T-helper 2 cell (primary cell): ENCODE measurements at regions not wholly inside any gene's neighbourhood (a gene's known extent, or its start where the extent isn't known, plus 50 kb on each side); places are given as distances from the start of the nearest gene placed in this dataset.
"Not testable (repeated sequence)": the region's sequence is repeated elsewhere in the genome, so short reads cannot be mapped to it uniquely, and the experiment has no call there.

Experiments used
- DNase-seq, 5 experiments: peaks; one replicate each; pipeline versions ENCODE4 v3.0.0 to v3.0.0-alpha.2; 2012 to 2022

DNA sequence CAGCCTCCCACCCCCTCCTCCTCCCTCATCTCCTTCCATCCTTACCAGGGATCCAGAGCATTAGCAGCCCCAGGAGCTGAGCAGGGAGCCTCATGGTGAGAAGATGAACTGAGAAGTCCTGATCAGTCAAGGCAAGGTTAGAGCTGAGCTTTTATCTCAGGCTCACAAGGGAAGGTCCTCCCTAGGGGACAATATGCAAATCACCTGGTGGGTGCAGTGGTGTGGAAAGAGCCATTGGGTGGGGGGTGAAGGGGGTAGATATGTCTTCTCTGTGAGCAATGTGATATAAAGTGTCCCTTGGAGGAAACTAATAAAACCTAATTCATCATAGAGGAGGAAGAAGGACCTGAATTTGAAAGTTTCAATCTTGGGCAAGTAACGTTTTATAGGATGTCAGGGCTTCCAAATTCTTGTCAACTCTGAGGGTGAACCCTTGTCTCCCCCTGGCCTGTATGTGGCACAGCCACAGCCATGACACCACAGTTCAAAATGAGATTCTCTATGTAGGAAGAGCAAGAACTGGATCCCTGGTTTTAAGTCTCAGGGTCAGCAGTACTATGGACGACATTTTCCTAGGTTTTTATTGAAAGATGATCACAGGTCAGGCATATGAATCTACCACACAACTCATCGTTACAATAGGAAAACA, 543.5 kb downstream of the RPIA start:
- not testable (repeated sequence) for DNase-seq

- not testable (repeated sequence) for DNase-seq
Measured at GRCh38 chr2:89236832-89237450, 545.5 kb downstream of the RPIA start.

DNA sequence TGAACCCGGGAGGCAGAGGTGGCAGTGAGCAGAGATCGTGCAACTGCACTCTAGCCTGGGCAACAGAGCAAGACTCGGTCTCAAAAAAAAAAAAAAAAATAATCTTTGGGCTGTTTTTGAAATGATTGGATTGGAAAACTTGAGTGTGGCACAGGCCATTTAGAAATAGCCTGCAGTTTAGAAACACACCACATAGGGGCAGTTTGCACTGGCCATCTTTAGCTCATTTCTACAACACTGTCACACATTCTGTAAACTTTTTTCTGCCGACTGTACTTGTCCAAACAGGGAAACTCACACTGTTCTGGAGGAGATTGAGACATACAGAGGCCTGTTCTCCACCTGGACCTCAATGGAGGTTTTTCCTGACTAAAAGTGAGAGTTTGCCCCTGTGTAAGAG, 546.3 kb downstream of the RPIA start:
- not testable (repeated sequence) for DNase-seq

- DNase-seq = not testable (repeated sequence)
Measured at GRCh38 chr2:89243114-89243700, 551.7 kb downstream of the RPIA start.

DNA sequence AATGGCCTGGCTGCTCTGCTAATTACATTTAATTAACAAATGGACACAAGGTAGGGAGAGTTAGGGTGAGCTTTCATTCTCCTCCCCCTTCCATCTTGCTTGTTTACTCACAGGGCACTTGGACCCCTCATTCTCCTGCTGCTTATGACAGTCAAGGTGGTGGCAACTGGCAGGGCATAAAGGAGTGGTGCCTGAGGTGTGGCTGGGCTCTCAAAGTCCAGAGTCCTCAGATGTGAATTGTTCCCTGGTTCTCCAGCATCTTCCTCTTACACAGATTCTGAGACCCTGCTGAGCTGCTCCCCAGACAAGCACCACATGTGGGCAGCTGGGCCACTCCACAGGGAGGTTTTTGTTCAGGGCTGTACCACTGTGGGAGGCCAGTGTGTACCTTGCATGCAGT, 552.9 kb downstream of the RPIA start:
- DNase-seq = not testable (repeated sequence)

- DNase-seq = not testable (repeated sequence)
Measured at GRCh38 chr2:89245478-89245877, 554.0 kb downstream of the RPIA start.

DNA sequence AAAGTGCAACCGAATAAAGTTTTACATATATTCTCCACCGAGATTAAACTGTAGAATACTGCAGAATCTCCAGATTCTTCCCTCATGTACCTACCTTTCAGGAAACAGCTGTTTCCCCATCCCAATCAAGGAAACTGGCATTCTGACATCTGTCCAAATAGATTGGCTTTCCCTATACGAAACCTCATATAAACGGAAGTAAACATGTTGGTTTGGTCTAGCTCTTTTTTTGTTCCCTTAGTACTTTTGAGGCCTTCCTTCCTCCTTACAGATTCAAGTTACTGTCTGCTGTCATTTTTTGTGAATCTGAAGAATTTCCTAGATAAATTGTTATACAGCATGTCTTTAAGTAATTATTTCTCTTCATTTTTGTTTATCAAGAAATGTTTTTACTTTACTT, 554.6 kb downstream of the RPIA start:
- not testable (repeated sequence) for DNase-seq

DNA sequence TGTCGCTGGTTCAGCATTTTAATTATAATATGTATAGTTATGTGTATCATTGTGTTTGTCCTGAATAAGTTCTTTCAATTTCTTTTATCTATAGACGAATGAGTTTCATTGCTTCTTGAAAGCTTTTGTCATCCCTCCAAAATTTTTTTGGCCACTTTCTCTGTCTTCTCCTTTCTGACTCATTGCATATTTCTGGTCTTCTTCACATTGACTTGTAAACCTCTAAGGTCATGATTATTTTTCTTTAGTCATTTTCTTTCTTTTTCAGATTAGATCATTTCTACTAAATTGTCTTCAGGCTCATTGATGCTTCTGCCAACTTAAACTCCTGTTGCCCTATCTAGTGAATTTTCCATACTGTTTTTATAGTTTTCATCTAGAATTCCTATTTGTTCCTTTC, 555.1 kb downstream of the RPIA start:
- not testable (repeated sequence) for DNase-seq

DNA sequence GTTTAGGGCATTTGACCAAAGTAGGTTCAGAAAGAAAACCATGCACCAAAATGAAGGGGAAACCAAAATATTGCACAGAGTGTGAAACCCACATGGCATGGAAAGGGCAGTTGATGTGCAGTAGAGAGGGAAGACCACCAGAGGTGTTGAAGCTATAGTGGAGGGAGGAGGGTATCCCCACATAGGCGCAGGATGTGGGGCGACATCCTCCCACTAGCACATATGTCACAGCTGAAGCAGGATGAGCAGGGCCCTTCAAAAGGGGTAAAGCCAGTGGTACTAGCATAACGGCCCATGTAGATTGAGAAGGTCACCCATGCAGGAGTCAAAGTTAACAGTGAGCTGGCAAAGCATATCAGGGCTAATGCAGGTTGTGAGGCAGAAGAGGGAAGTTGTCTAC, 563.5 kb downstream of the RPIA start:
- not testable (repeated sequence) for DNase-seq

- not testable (repeated sequence) for DNase-seq
Measured at GRCh38 chr2:89273443-89273842, 582.0 kb downstream of the RPIA start.

DNA sequence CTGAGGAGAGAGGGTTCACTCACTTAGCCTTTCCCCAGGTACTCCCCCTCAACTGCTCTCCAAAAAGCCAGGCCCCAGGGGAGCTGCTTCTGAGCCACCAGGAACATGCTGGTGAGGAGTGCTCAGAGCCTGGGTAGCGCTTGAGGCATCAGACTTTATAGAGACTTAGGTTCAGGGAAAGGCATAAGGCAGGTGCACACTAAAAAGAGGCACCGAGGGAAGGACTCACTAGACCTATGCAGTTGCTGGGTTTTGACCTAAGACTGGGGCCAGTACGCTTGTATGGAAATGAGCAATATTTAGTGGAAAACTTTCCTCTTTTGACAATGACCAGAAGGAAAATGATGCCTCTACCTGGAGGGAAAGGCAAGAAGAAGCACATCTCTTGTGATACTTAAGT, 589.1 kb downstream of the RPIA start:
- DNase-seq = not testable (repeated sequence)

GRCh38 chr2:89286448-89287080, 595.1 kb downstream of the RPIA start:
- DNase-seq = not testable (repeated sequence)

- not testable (repeated sequence) for DNase-seq
Measured at GRCh38 chr2:89287084-89287483, 595.6 kb downstream of the RPIA start.

- DNase-seq = not testable (repeated sequence)
Measured at GRCh38 chr2:89291717-89292298, 600.3 kb downstream of the RPIA start.

- DNase-seq = not testable (repeated sequence)
Measured at GRCh38 chr2:89293399-89293798, 601.9 kb downstream of the RPIA start.

GRCh38 chr2:89294335-89294734, 602.9 kb downstream of the RPIA start:
- DNase-seq = not testable (repeated sequence)

DNA sequence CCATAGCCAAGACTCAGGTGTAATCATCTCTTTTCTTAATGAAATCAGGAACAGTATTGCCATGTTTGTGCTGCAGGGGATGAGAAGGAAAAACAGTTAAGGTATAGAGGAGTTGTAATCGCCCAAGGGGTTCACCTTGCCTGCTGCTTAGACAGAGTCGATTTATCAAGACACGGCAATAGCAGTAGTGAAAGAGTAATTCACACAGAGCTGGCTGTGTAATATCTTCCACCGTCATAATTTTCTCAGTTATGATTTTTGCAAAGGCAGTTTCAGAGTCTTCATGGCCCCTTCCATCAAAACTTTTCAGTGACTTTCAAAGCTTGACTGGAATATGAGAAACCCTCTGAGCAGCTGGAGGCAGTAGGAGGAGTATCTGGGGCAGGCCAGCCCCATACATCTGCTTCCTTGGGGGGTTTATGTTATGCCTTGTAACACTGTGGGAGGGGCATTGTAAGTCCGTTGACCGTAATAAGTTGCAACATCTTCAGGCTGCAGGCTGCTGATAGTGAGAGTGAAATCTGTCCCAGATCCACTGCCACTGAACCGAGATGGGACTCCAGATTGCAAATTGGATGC, 605.4 kb downstream of the RPIA start:
- not testable (repeated sequence) for DNase-seq

GRCh38 chr2:89299196-89299595, 607.7 kb downstream of the RPIA start:
- DNase-seq = not testable (repeated sequence)

DNA sequence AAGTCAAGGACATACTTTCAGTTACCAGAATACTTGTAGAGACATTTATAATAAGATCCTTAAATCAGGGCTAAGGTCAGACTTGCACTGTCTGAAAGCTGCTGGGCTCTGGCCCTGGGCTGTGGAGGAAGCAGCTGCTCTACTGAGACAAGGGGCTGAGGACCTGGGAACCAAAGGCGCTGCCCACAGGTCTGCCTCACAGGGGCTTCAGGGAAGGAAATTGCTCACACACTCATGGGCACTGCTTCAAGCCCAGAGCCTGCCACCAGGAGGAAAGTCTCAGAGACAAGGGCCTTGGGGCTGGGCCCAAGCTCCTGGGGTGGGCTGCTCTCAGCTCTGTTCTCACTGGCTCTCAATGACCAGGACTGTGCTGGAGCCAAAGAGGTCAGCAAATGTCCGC, 614.1 kb downstream of the RPIA start:
- not testable (repeated sequence) for DNase-seq

DNA sequence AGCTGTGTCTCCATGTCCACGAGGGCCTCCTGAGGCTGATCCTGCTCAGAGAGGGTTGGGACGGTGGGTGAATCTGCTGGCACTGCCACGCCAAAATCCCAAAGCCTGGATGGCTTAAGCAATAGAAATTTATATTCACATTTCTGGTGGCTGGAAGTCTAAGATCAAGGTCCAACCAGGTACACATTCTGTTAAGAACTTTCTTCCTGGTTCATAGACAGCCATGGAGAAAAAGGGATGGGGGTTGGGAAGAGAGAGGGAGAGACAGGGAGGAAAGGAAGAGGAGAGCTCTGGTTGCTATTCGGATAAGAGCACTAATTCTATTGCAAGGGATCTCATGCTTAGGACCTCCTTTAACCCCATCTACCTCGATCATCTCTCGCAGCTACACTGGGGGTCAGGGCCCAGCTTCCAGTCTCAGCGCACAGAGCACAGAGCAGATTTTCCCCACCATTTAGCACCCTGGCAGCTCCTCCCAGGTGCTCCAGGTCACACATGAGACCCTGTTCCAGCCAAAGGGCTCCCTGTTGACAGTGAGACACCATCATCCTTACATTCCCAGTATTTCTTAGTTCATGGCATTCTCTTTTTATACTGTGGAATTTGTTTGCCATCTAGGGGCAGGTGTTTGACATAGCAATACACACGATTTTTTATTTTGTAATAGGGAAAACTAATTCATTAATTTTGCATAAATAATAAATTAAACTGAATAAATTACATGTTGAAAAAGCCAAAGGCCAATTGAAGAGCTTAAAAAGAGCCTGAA, 615.6 kb downstream of the RPIA start:
- DNase-seq = not testable (repeated sequence)

DNA sequence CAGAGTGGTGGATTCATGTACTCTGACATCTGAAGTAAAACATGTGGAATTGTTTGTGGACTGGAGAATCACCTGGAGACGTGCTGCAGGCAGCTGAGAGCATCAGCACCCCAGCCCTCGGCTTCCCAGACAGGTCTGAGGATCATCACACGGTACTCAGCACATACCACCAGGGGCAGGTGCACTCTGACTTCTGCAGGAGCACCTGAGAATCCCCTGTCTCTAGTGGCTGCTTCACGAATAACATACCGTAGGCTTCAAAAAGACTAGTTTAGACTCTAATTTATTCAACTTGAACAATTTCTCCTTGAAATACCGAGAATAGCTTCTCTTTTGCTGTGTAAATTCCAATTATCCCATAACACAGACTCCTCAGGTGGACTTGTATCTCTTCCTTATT, 627.5 kb downstream of the RPIA start:
- DNase-seq = not testable (repeated sequence)

DNA sequence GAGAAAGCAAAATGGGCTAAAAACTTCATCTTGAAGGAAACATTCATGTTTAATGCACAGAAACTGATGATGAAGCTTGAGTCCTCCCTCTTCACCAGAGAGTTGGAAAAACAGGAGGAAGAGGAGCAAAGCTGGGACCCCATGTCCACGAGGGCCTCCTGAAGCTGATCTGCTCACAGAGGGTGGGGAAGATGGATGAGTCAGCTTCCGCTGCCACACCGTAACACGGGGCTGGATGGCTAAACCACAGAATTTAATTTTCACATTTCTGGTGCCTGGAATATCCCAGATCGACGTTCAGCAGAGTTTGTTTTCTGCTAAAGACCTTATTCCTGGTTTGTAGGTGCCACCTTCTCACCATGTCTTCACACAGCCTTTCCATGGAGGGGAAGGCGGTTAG, 634.4 kb downstream of the RPIA start:
- not testable (repeated sequence) for DNase-seq
